ENCODE measurements at regions not wholly inside any gene's neighbourhood (a gene's known extent, or its start where the extent isn't known, plus 50 kb on each side); places are given as distances from the start of the nearest gene placed in this dataset.

GRCh38 chrY:21813484-21814233, 80.7 kb downstream of the RBMY1D start:
- TF ChIP-seq POLR2AphosphoS5 (IDR thresholded peaks at IDR 0.05) = no peak
- no peak for TF ChIP-seq CTCF (IDR thresholded peaks at IDR 0.05)
